ENCODE measurements at regions not wholly inside any gene's neighbourhood (a gene's known extent, or its start where the extent isn't known, plus 50 kb on each side); places are given as distances from the start of the nearest gene placed in this dataset.
A peak's percentile ranks its signal among the peaks of the same experiment; 100 is the strongest.
"Not testable (repeated sequence)": the region's sequence is repeated elsewhere in the genome, so short reads cannot be mapped to it uniquely, and the experiment has no call there.

- no peak for DNase-seq (ENCODE audit: low spot score)
- FAIRE-seq: no peak
Observed at GRCh38 chr13:83150616-83151307, 731.5 kb downstream of the SLITRK1 start.

GRCh38 chr13:83136660-83137059, 745.6 kb downstream of the SLITRK1 start:
- DNase-seq (ENCODE audit: low spot score) (no peak), FAIRE-seq (no peak)

GRCh38 chr13:83125791-83126190, 756.5 kb downstream of the SLITRK1 start:
- no peak for FAIRE-seq
- no peak for DNase-seq (ENCODE audit: low spot score)

- FAIRE-seq (no peak), DNase-seq (ENCODE audit: low spot score) (no peak)
Observed at GRCh38 chr13:83121896-83122295, 760.4 kb downstream of the SLITRK1 start.

- no peak for FAIRE-seq
- DNase-seq (ENCODE audit: low spot score): no peak
Observed at GRCh38 chr13:83117046-83117445, 765.2 kb downstream of the SLITRK1 start.

GRCh38 chr13:83101574-83102247, 780.6 kb downstream of the SLITRK1 start:
- not testable (repeated sequence) for FAIRE-seq; DNase-seq (ENCODE audit: low spot score)

GRCh38 chr13:83100237-83100636, 782.0 kb downstream of the SLITRK1 start:
- FAIRE-seq: no peak
- DNase-seq (ENCODE audit: low spot score): no peak

GRCh38 chr13:83088858-83089257, 793.4 kb downstream of the SLITRK1 start:
- FAIRE-seq (no peak), DNase-seq (ENCODE audit: low spot score) (no peak)

- no peak for FAIRE-seq
- DNase-seq (ENCODE audit: low spot score): no peak
Observed at GRCh38 chr13:83086948-83087347, 795.3 kb downstream of the SLITRK1 start.

GRCh38 chr13:83086088-83086487, 796.2 kb downstream of the SLITRK1 start:
- FAIRE-seq (no peak), DNase-seq (ENCODE audit: low spot score) (no peak)

GRCh38 chr13:83085186-83085900, 796.9 kb downstream of the SLITRK1 start:
- no peak for DNase-seq (ENCODE audit: low spot score)
- no peak for FAIRE-seq

GRCh38 chr13:83077499-83077898, 804.8 kb downstream of the SLITRK1 start:
- no peak for FAIRE-seq
- no peak for DNase-seq (ENCODE audit: low spot score)

GRCh38 chr13:83073930-83074329, 808.3 kb downstream of the SLITRK1 start:
- FAIRE-seq; DNase-seq (ENCODE audit: low spot score): not testable (repeated sequence)

- peak; percentile 6 for DNase-seq (ENCODE audit: low spot score)
- FAIRE-seq: no peak
Observed at GRCh38 chr13:83065108-83065507, 817.2 kb downstream of the SLITRK1 start.

- DNase-seq (ENCODE audit: low spot score): no peak
- FAIRE-seq: no peak
Observed at GRCh38 chr13:83057119-83057518, 825.2 kb downstream of the SLITRK1 start.

GRCh38 chr13:83056269-83056668, 826.0 kb downstream of the SLITRK1 start:
- FAIRE-seq (no peak), DNase-seq (ENCODE audit: low spot score) (no peak)

- peak; percentile 7 for DNase-seq (ENCODE audit: low spot score)
- FAIRE-seq: no peak
Observed at GRCh38 chr13:83048419-83048818, 833.9 kb downstream of the SLITRK1 start.

- FAIRE-seq (no peak), DNase-seq (ENCODE audit: low spot score) (no peak)
Observed at GRCh38 chr13:83024955-83025594, 857.2 kb downstream of the SLITRK1 start.

- DNase-seq (ENCODE audit: low spot score) (no peak), FAIRE-seq (no peak)
Observed at GRCh38 chr13:83024232-83024631, 858.0 kb downstream of the SLITRK1 start.

- DNase-seq (ENCODE audit: low spot score) (no peak), FAIRE-seq (no peak)
Observed at GRCh38 chr13:83019986-83020385, 862.3 kb downstream of the SLITRK1 start.

- no peak for DNase-seq (ENCODE audit: low spot score)
- no peak for FAIRE-seq
Observed at GRCh38 chr13:83009987-83010386, 872.3 kb downstream of the SLITRK1 start.
